ENCODE measurements at regions not wholly inside any gene's neighbourhood (a gene's known extent, or its start where the extent isn't known, plus 50 kb on each side); places are given as distances from the start of the nearest gene placed in this dataset.
"Not testable (repeated sequence)": the region's sequence is repeated elsewhere in the genome, so short reads cannot be mapped to it uniquely, and the experiment has no call there.

GRCh38 chr15:34642247-34642646 is 58.8 kb upstream of the GOLGA8B start:
- H3K27ac Mint-ChIP-seq = peak overlapping the region; percentile 48
- H3K36me3 Mint-ChIP-seq (ENCODE audit: low read depth) = no peaks in the 10 kb centered on the region
- no peak for TF ChIP-seq CTCF (IDR thresholded peaks at IDR 0.05)
- H3K4me3 Mint-ChIP-seq = no peak overlapping the region
- H3K9me3 Mint-ChIP-seq = peaks cover 7% of the 10 kb centered on the region
- H3K27me3 Mint-ChIP-seq (ENCODE audit: low read depth, poor library complexity) = peaks cover 14% of the 10 kb centered on the region
- peaks cover 5% of the 10 kb centered on the region for H3K4me1 Mint-ChIP-seq
- peak; percentile 11 for DNase-seq

GRCh38 chr15:34640661-34641060 is 57.2 kb upstream of the GOLGA8B start:
- Mint-ChIP-seq H3K27ac (no peak overlapping the region), H3K36me3 (ENCODE audit: low read depth) (no peaks in the 10 kb centered on the region), H3K9me3 (peaks cover 7% of the 10 kb centered on the region), H3K4me1 (peaks cover 5% of the 10 kb centered on the region), H3K4me3 (no peak overlapping the region), H3K27me3 (ENCODE audit: low read depth, poor library complexity) (peaks cover 6% of the 10 kb centered on the region)
- no peak for TF ChIP-seq CTCF (IDR thresholded peaks at IDR 0.05)
- no peak for DNase-seq

GRCh38 chr15:34637305-34637704 is 53.9 kb upstream of the GOLGA8B start:
- Mint-ChIP-seq H3K4me1 (peaks cover 3% of the 10 kb centered on the region), H3K27me3 (ENCODE audit: low read depth, poor library complexity) (peaks cover 3% of the 10 kb centered on the region)

GRCh38 chr15:34633602-34634001 is 50.2 kb upstream of the GOLGA8B start:
- not testable (repeated sequence) for H3K36me3 Mint-ChIP-seq (ENCODE audit: low read depth); DNase-seq; H3K4me3 Mint-ChIP-seq; H3K4me1 Mint-ChIP-seq; H3K27ac Mint-ChIP-seq; H3K27me3 Mint-ChIP-seq (ENCODE audit: low read depth, poor library complexity)
- peaks cover 19% of the 10 kb centered on the region for H3K9me3 Mint-ChIP-seq

More at GRCh38 chr15:34637305-34637704, 53.9 kb upstream of the GOLGA8B start:
- H3K36me3 Mint-ChIP-seq (ENCODE audit: low read depth) = no peaks in the 10 kb centered on the region
- no peak overlapping the region for H3K27ac Mint-ChIP-seq
- no peak for DNase-seq
- no peak for TF ChIP-seq CTCF (IDR thresholded peaks at IDR 0.05)
- H3K9me3 Mint-ChIP-seq = peaks cover 14% of the 10 kb centered on the region
- H3K4me3 Mint-ChIP-seq = no peak overlapping the region

Data from nephron progenitor cell (in vitro differentiated cells).